ENCODE measurements at regions not wholly inside any gene's neighbourhood (a gene's known extent, or its start where the extent isn't known, plus 50 kb on each side); places are given as distances from the start of the nearest gene placed in this dataset.
"Not testable (repeated sequence)": the region's sequence is repeated elsewhere in the genome, so short reads cannot be mapped to it uniquely, and the experiment has no call there.

- TF ChIP-seq CTCF, POLR2A (IDR thresholded peaks at IDR 0.05): not testable (repeated sequence)
Observed at GRCh38 chr4:79587207-79587606, 179.2 kb upstream of the GK2 start.
